A673 (cell line): ENCODE measurements at regions not wholly inside any gene's neighbourhood (a gene's known extent, or its start where the extent isn't known, plus 50 kb on each side); places are given as distances from the start of the nearest gene placed in this dataset.

Source experiments
- CTCF ChIP-seq: fragments of 300-800, 200-600 bp; sonication (generic); conservative IDR thresholded peaks from 2 replicates; pipeline ENCODE4 v1.5.1; 2017; ENCODE audit warnings: low read depth, mild to moderate bottlenecking, antibody characterized with exemption, low read length, moderate library complexity, mixed read lengths
- EZH2 ChIP-seq: fragments of 200-600 bp; sonication (generic); IDR thresholded peaks from 2 replicates; pipeline ENCODE4 v1.6.1; 2017; ENCODE audit warnings: borderline replicate concordance, low read depth, mild to moderate bottlenecking, mixed read lengths, antibody characterized with exemption, low read length; ENCODE audit not compliant: poor library complexity, severe bottlenecking

GRCh38 chr16:59605706-59606105, 871.6 kb upstream of the GOT2 start:
- no peak for TF ChIP-seq CTCF
- TF ChIP-seq EZH2, result no peak
